ENCODE measurements at regions not wholly inside any gene's neighbourhood (a gene's known extent, or its start where the extent isn't known, plus 50 kb on each side); places are given as distances from the start of the nearest gene placed in this dataset.
"Not testable (repeated sequence)": the region's sequence is repeated elsewhere in the genome, so short reads cannot be mapped to it uniquely, and the experiment has no call there.

DNA sequence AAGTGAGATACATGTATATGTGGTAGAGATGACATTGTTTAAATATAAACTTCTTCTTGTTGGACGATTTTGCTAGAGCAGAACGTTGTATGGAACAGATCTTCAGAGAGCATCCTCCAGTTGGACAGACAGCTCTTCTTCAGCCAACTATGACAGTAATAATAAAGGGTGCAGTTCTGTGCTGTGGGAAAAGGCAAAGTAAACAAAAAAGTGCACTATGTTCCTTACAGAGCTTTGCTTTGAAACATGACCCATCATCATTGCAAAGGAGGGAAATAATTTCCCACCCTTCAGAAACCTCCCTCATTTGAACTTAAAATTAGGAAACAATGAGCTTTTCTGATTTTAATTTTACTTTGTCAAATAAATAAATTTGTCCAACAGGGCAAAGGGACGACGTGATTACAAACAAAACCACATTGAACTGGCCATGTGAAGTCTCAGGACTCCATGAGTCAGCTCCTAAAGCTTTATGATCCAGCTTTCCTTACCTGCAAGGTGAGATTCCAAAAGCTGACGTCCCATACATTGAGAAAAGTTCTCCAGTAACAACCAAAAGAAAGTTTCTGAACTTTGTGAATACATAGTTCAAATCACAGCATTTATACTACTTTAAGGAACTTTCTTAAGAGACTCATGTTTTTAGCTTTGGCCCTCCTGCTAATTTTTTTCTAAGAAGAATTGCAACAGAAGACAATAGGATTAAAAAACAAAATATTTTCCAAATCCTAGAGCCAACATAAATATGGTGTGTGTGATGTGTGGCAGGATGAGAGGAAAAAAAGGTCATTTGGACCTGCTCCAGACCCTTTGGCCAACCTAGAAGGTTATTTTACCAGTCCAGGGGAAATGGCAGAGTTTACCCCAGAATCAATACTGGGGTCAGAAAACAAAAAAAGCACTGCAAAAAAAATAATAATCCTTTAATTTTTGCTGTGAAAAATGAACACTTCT lies 565.4 kb upstream of the NRP1 start:
- DNase-seq, result no peak

DNA sequence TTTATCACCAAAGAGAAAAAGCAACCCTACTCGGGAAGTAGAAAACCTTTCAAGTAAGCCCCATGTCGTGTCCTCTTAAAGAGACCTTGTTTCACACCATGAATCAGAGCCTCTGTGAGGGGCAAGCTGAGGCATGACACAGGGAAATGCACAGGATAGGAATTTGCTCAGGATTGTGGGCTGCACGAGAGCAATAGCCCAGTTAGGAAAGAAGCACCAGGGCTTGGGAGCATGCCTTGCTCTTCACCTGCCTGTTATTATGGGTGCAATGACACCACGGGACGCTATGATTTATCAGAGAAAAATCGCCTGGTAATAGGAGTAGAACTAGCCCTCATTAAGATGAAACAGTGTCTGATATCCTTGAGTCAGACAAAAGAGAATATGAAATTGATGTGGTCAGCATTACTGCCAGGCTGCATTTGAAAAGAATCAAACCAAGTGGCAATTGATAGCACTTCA lies 562.9 kb upstream of the NRP1 start:
- no peak for DNase-seq

DNA sequence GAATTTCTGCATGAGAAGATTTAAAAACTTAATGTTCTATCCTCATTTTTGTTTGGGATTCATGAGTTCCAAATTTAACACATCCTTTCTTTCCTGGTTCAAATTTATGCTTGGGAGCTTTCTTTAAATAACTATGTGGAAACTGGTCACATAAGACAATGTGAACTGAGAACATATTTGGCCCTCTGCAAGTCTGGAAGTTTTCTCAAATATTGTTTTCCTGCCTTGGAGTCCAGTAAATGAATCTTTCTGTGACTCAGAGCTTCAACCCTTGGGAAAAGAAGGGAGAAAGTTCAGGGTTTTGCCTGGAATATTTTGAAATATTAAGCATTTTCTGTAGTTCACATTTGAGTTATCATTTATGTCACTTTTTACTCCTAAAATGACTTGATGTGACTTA lies 559.0 kb upstream of the NRP1 start:
- DNase-seq, result no peak

DNA sequence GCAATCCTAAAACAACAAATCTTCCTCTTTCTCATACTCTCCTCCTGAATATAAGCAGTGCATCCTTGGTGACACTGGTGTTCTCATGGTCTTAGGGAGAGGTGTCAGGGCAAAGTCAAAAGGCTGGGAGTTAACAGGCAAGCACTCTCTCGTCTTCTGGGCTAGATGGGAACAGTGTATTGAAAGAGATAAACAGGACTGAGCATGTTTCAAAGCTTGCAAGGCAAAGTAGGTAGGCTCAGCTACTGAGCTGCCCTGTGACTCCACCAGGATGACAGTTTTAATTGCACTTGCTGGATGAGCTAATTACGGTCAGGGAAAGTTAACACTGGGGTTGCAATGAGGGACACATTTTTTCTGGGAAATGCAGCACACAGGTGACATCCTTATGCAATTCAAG lies 554.9 kb upstream of the NRP1 start:
- no peak for DNase-seq

DNA sequence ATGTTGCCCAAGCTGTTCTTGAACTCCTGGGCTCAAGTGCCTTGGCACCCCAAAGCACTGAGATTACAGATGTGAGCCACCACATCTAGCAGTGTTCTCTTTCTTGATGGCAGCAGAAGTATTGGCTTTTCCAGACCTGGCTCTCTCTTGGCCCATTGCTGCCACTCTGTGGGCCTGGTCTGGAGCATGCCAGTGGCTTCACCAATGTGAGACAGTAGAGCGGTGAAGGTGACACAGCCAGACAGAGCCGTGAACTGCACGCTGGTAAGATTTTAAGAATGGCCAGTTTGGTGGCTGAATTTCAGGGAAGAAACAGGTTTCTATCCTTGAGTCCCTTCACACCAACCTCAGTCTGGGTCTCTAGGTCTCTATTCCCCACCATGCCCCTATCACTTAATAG lies 552.7 kb upstream of the NRP1 start:
- no peak for DNase-seq

DNA sequence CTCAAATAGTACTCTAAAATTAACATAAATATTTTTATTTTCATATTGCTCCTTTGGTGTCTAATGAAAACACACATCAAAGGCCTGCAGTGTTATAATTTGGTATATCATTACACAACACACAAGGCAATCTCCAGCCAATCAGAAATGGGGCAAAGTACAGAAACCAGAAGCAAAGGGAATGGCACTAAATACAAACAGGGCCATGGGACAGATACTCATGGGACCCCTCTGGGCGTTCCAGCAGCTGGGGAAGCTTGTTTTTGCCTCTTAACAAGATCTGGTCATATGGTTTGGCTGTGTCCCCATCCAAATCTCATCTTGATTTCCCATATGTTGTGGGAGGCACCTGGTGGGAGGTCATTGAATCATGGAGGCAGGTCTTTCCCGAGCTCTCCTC lies 551.8 kb upstream of the NRP1 start:
- DNase-seq, result no peak

DNA sequence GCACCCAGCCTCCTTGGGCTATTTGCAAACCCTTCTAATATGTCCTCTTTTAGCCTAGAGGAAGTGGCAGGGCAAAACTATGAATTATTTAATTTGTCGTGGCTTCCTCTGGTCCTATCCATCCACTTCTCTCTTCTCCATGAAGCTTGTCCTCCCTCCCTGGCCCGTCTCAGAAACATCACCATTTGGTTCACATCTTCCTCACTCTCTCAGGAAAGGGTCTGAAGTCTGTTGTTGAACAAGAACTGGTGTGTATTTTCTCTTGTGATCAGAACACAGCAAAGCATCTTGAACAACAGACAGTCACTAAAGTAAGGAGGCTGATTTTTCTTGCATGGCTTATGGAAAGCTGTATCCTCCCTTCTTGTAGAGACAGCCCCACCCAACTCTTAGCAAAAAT lies 550.1 kb upstream of the NRP1 start:
- no peak for DNase-seq

DNA sequence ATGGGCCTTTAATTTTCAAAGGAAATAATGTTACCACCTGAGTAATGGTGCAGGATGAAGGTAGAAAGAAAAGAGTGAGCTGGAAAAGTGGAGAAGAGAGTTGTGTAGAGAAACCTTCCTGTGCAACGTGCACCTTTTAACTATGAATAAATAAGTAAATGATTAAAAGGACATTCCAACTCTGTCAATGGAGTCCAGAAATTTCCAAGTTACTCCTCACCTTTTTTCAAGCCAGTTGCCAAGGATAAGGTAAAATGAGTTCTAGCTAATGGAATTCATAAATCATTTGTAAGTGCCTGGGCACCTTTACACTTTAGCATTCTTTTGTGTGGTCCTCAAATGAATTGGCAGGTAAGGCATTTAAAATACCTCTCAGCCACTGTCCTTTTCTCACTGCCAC lies 549.4 kb upstream of the NRP1 start:
- no peak for DNase-seq

DNA sequence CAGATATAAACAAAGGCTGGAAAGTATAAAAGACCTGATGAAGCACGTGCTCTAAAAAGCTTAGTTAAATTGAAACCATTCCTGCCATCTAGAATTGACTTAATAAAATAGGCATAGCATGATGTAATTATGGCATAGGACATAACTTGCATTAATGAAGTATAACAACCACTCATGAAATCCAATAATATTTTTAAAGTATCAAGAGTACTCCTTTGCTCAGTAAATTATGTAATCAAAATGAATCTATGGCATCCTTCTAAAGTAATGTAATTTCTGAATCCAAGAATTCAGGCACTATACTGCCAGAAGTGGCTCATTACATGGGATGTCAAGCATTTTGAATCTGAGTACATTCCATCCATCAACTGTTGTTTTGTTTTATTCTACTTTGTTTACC lies 548.5 kb upstream of the NRP1 start:
- no peak for DNase-seq

DNA sequence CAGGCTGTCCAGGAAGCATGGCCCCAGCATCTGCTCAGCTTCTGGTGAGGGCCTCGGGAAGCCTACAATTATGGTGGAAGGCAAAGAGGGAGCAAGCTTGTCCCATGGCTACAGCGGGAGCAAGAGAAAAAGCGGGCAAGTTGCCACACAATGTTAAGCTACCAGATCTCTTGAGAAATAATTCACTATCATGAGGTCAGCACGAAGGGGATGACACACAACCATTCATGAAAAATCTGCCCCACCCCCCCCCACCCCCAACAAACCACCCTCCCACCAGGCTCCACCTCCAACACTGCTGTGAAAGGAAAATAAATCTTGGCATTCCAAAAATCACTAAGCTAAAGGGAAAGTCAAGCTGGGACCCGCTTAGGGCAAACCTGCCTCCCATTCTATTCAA lies 545.8 kb upstream of the NRP1 start:
- no peak for DNase-seq

DNA sequence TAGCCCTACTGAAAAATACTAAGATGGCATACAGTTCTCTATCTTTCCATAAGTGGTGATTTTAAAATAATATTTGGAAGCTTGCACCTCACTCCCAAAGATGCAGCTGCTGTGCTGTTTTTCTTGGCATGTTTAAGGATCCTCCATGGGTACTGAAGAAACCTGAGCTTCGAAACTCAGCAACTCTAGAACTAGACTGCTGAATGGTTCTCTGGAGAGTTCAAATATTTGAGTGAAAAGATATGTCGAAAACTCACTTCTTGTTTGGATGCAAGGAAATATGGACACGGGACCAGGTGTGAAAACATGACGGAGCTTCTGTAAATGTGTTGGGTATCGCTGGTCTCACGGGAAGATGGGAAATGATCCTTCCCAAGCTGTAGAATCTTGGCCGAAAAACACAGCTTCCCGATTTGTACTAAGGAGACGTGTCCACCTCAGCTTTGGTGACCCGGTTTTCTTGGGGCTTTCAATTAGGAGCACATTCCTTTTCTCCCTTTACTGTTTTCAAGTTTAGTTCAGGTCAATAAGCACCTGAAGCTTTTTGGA lies 543.8 kb upstream of the NRP1 start:
- no peak for DNase-seq

DNA sequence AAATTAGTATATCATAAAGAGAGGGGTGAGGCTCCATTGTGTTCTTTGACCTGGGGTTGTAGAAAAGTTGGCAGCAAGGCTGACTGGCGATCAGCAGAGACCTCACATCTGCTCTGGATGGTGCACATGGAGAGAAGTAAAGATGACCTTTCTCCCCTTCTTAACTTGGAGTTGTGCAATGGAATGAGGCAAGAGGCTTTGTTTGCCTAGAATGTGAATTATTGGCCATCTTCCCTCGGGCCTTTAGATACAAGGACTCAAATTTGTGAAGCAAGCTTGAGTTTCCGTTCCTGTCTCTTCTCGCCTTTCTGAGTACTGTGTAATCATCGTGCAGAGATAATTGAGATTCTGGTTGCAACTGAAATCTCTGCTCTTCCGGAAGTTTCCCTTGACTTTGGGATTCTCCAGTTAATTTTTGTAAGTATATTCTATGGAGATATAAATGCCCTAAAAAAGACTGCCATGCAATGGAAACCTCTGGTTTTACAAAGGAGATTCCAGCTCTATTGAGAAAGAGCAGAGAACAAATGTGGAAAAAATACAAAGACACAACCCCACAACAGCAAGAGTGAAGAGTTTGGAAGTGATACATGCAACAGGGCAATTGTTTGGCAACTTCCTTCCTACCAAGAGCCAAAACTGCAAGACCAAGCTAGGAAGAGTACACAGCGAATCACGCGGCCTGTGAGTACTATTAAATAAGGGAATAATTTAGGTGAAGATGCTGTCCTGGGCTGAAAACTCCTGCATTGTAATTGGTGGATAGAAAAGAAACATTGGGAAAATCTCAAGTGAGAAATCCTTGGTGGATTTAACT lies 542.3 kb upstream of the NRP1 start:
- DNase-seq, result no peak

DNA sequence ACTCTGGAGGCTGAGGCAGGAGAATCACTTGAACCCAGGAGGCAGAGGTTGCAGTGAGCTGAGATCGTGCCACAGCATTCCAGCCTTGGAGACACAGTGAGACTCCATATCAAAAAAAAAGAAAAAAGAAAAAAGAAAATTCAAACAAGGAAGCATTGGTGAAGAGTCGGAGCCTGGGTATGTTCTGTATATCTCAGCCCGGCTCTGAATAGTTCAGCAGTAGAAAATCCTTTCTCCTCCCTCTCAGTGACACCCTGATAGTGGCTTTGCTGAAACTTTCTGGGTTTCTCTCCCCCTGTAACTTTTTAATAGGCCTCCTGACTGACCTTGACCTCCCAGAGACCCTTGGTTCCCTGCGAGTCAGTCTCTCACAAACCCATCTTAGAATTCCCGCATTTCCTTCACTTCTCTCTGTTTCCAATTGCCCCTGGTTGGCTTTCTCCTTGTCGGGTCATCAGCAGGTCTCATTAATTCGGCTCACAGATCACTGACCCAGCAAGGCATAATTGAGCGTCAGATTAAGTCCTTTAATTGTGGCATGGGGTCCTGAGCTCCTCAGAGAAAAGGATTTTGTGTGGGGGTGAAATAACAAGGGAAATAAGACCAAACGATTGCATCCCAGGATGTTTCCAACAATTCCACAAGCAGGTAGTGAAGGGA lies 541.6 kb upstream of the NRP1 start:
- no peak for DNase-seq

DNA sequence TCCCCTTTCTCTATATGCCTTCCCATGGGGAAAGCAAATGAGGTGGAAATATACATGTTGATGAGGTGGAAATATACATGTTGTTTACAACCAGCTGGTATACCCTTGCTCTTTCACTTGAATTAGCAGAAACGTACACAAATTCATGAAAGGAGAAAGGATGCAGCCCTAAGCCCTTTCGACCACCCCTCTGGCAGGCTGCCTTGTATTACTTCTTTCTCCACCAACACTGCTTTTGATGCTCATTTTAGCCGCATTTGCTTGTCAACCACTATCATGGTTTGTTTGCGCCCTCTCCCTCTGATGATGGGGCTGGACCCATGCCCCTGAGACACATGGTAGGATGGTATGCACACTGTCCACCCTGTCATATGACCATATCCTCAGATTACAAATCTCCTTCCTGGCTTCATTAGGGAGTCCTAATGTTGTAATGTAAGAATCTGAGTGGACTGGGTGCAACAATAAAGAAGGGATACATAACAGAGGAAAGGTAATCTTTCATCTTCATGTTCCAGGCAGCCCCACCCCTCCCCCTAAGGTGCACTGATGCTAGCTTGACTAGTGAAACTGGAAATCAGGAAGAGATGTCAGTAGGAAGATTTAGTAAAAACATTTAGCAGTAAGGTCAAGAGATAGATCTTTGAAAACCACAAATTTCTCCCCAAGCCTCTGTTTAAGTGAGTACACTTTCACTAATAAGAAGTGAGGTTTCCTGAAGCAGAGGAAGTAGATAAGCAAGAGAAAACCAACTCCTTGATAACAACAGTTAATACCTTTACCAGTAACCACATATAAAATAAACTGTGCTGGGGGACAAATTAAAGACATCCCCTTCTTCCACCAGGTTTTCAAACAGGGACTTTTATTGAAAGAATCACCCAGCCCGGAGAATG lies 536.8 kb upstream of the NRP1 start:
- no peak for DNase-seq

DNA sequence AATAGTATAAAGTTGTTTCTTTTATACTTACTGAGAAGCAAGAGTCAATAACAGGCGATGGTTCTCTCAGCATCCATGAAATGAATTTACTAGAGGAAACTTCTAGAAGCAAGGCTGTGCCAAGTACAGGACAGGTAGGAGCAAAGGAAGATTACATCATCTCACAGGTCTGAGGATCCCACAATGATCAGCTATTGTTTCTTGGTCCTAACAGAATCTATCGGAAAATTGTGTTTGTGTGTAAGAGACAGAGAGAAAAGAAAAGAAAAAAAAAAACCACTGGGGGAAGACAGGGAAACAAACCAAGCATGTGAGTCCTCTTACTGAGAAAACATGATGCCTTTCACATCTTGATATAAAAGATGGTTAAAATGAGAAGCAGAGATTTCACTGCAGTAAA lies 535.0 kb upstream of the NRP1 start:
- no peak for DNase-seq

DNA sequence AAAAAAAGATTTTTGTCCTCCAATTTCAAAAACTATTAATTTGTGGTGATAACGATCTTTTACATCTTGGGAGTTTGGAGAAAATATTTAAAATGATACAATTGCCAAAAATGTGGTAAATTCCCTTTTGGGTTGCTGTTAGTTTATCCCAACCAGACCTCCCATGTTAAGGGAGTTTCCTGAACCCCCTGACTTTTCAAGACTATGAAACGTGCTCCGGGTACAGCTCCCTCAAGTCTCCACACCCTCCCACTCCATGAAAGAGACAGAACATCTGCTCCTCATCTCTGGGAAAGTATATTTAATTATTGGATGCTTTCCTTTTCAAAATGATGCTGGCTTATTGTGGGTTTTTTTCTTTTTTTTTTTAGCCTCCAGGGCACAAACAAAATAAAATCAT lies 534.6 kb upstream of the NRP1 start:
- DNase-seq, result no peak

DNA sequence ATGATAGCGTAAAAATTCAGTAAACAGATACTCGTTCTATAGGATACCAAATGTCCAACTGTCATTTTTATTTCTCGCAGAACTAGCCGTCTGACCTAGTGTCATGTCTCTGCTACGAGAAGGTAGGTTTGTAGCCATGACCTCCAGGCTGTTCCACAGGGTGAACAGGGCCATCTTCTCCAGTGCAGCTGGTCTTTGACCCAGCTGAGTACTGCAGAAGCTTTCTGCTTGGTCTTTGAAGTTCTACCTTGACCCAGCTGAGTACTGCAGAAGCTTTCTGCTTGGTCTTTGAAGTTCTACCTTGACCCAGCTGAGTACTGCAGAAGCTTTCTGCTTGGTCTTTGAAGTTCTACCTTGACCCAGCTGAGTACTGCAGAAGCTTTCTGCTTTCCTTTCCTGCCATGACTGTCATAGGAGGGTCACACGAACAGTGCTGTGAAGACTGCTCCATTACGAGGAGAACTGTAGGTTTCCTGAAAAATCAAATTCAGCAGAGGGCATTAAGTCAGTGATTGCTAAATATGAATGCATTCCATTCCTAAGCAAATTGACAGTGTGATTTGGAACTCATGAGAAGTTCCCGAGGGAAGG lies 532.8 kb upstream of the NRP1 start:
- DNase-seq, result not testable (repeated sequence)

DNA sequence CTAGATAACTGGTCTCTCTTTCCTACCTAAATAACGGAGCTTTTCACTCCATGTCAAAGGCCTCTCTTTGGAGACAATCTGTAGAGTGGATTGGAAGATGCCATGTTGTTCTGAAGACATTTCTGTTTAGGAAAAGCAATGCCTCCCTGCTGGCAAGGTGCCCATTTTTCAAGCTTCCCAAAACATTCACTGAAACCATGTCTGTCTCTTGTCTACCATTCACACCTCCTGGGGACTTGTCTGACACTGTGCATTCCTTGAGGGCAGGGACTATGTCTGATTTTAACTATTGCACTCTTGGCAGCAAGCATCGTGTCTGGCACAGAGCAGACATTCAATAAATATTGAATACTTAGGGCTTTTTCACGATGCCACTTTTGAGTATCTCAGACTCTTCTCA lies 528.9 kb upstream of the NRP1 start:
- no peak for DNase-seq

DNA sequence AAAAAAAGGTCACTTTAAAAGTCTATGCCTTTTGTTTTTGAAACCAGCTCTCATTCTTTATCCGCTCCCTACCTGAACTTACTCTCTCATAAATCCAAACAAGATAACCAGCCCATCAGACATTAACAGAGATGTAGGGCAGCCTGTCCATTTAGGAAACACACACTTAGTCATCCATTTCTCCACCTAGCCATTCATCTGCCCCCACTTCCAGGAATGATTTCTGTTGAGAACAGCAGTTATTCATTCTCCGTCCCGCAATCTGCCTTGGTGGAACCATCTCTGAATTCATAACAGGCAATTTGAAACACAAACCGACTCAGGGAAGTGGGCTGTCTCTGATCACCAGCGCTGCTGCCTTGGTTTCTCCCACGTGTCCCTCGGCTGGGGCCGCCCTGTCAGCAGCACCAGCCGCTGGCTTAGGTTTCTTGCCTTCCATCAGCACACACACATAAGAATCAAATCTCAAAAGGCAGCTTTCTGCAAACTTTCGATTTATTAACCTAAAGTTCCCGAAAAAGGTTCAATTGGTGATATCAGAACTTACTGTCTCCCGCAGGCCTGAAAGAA lies 528.2 kb upstream of the NRP1 start:
- DNase-seq, result no peak

DNA sequence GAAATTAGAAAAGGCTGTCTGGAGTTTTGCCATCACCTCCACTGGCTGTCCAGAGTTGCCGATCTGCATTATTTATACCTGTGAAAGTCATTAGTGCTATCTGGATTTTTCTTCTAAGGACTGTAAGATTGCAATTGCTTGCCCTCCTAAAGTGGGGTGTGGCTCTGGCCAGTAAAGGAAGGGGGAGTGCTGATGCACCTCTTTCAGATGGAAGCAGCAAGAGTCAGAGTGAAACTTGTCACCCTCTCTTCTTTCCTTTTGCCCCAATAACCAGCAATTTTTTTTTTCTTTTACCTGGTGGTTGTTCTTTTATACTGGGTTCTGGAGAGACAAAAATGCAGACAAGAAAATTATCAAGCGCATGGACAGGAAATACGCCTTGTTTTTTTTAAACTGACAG lies 527.4 kb upstream of the NRP1 start:
- DNase-seq, result no peak

All from left kidney (tissue), 1 donor.